IMR-90 (cell line): ENCODE measurements at regions not wholly inside any gene's neighbourhood (a gene's known extent, or its start where the extent isn't known, plus 50 kb on each side); places are given as distances from the start of the nearest gene placed in this dataset.

ENCODE experiments used
- CTCF ChIP-seq: conservative IDR thresholded peaks from 2 replicates; pipeline ENCODE4 v1.5.1; 2012; ENCODE audit warnings: mild to moderate bottlenecking, low read depth, low read length, improper control_type of control experiment
- POLR2A ChIP-seq: IDR thresholded peaks from 2 replicates; pipeline ENCODE4 v1.6.1; 2012; ENCODE audit warnings: mild to moderate bottlenecking, low read depth, low read length
- RFX5 ChIP-seq: IDR thresholded peaks from 2 replicates; pipeline ENCODE4 v1.8.0; 2012; ENCODE audit warnings: low read depth, mild to moderate bottlenecking, low read length, moderate library complexity

GRCh38 chr2:60073201-60073600 is 480.3 kb downstream of the BCL11A start:
- TF ChIP-seq POLR2A (no peak), CTCF (no peak), RFX5 (no peak)
